ENCODE measurements at regions not wholly inside any gene's neighbourhood (a gene's known extent, or its start where the extent isn't known, plus 50 kb on each side); places are given as distances from the start of the nearest gene placed in this dataset.

DNA sequence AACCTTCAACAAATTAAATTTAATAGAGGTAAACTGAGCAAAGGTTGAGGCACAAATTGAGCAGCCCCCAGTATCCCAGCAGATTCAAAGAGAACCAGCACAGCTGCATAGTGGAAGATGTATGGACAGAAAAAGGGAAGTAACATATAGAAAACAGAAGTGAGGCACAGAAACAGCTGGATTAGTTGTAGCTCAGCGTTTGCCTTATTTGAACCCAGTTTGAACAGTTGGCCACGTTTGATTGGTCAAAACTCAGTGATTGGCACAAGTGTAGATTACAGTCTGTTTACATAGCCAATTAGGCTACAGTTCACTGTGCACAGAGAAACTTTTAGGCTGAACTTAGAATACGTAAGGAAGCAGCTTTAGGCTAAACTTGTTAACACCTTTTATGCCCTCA lies 315.5 kb downstream of the RMST start:
- H3K36me3 Mint-ChIP-seq (ENCODE audit: low read depth) = no peaks in the 10 kb centered on the region
- DNase-seq (ENCODE audit: low spot score) = no peak
- H3K9me3 Mint-ChIP-seq (ENCODE audit: low read depth) = peaks cover 5% of the 10 kb centered on the region
- TF ChIP-seq, protein P1, sequence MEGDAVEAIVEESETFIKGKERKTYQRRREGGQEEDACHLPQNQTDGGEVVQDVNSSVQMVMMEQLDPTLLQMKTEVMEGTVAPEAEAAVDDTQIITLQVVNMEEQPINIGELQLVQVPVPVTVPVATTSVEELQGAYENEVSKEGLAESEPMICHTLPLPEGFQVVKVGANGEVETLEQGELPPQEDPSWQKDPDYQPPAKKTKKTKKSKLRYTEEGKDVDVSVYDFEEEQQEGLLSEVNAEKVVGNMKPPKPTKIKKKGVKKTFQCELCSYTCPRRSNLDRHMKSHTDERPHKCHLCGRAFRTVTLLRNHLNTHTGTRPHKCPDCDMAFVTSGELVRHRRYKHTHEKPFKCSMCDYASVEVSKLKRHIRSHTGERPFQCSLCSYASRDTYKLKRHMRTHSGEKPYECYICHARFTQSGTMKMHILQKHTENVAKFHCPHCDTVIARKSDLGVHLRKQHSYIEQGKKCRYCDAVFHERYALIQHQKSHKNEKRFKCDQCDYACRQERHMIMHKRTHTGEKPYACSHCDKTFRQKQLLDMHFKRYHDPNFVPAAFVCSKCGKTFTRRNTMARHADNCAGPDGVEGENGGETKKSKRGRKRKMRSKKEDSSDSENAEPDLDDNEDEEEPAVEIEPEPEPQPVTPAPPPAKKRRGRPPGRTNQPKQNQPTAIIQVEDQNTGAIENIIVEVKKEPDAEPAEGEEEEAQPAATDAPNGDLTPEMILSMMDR (IDR thresholded peaks at IDR 0.05) = no peak
- H3K27me3 Mint-ChIP-seq (ENCODE audit: low read depth) = no peaks in the 10 kb centered on the region
- no peak overlapping the region for H3K4me3 Mint-ChIP-seq (ENCODE audit: unreplicated experiment)
- H3K4me1 Mint-ChIP-seq (ENCODE audit: low read depth) = no peaks in the 10 kb centered on the region
- H3K27ac Mint-ChIP-seq (ENCODE audit: unreplicated experiment) = no peak overlapping the region

DNA sequence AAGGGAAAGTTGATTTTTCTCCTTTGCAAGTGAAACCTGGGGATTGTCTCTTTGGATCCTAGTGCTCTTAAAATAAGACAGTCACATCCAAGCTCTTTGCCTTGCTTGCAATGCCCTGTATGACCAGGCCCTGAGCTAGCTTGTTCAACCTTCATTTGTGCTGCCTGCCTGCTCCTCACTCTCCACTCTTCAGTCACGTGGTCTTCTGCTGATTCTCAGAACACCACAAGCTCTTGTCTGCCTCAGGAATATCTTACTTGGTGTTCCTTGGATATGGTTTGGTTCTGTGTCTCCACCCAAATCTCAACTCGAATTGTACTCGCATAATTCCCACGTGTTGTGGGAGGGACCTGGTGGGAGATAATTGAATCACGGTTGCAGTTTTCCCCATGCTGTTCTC lies 318.7 kb downstream of the RMST start:
- no peak for DNase-seq (ENCODE audit: low spot score)
- Mint-ChIP-seq H3K4me3 (ENCODE audit: unreplicated experiment) (no peak overlapping the region), H3K4me1 (ENCODE audit: low read depth) (no peaks in the 10 kb centered on the region), H3K36me3 (ENCODE audit: low read depth) (no peaks in the 10 kb centered on the region), H3K27ac (ENCODE audit: unreplicated experiment) (no peak overlapping the region), H3K9me3 (ENCODE audit: low read depth) (no peaks in the 10 kb centered on the region), H3K27me3 (ENCODE audit: low read depth) (no peaks in the 10 kb centered on the region)
- TF ChIP-seq, protein P1 (IDR thresholded peaks at IDR 0.05) = no peak

DNA sequence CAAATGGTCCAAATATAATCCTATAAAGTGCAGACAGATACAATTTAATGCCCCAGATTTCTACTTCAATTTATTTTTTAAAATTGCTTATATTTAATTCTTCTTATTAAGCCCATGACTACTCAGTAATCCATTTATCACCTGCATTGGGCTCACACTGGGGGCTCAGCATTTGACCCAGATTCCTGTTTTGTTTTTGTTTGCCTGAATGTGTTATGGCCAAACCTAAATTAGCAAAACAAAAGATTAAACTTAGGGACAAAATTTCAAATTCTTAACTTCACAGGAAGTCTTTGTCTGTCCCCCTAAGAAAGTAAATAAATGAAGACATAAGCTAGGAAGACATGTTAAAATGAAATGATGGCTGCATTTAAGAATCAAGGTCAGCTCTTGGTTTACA lies 322.3 kb downstream of the RMST start:
- Mint-ChIP-seq H3K36me3 (ENCODE audit: low read depth) (no peaks in the 10 kb centered on the region), H3K27me3 (ENCODE audit: low read depth) (no peaks in the 10 kb centered on the region), H3K27ac (ENCODE audit: unreplicated experiment) (no peak overlapping the region), H3K4me1 (ENCODE audit: low read depth) (no peaks in the 10 kb centered on the region), H3K9me3 (ENCODE audit: low read depth) (peaks cover 2% of the 10 kb centered on the region), H3K4me3 (ENCODE audit: unreplicated experiment) (no peak overlapping the region)
- TF ChIP-seq, protein P1 (IDR thresholded peaks at IDR 0.05) = no peak
- no peak for DNase-seq (ENCODE audit: low spot score)

DNA sequence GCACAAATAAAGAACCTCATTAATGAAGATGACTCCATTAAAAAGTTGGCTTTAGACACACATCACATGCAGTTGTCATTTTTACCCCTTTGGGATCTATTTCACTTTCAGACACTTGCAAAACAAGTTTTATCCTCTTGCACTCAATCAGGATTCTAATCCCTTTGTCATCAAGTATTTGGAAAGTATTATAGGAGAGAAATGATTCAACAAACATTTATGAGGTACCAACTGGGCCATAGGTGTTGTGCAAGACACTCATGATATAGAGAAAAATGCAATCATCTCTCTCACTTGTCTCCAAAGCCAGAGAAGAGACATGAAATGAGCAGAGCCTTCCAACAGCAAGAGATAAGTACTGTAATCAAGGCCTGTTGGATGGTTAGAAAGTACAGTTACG lies 327.7 kb downstream of the RMST start:
- Mint-ChIP-seq H3K4me3 (ENCODE audit: unreplicated experiment) (no peak overlapping the region), H3K36me3 (ENCODE audit: low read depth) (no peaks in the 10 kb centered on the region), H3K4me1 (ENCODE audit: low read depth) (no peaks in the 10 kb centered on the region), H3K9me3 (ENCODE audit: low read depth) (peaks cover 18% of the 10 kb centered on the region), H3K27ac (ENCODE audit: unreplicated experiment) (no peak overlapping the region), H3K27me3 (ENCODE audit: low read depth) (no peaks in the 10 kb centered on the region)
- DNase-seq (ENCODE audit: low spot score) = no peak
- TF ChIP-seq, protein P1 (IDR thresholded peaks at IDR 0.05) = no peak

DNA sequence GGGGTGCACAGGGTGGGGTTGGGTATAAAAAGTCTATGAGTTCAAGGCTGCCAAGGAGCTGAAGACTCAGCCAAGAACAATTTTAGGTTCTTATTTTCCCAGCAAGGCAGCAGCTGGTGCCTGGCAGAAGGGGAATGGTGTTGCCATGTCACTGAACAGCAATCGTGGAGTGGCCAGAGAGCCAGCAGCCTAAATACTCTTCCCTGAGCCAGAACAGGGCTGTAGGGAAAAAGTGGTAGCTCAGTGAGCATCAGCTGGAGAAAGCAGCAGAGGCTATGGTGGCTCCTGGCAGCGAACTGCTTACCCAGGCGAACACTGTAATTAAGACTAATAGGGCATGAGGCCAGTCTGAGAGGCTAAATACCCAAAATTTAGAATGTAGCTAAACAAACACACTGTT lies 334.9 kb downstream of the RMST start:
- Mint-ChIP-seq H3K36me3 (ENCODE audit: low read depth) (no peaks in the 10 kb centered on the region), H3K9me3 (ENCODE audit: low read depth) (peaks cover 13% of the 10 kb centered on the region), H3K4me1 (ENCODE audit: low read depth) (no peaks in the 10 kb centered on the region), H3K27ac (ENCODE audit: unreplicated experiment) (no peak overlapping the region), H3K4me3 (ENCODE audit: unreplicated experiment) (no peak overlapping the region), H3K27me3 (ENCODE audit: low read depth) (no peaks in the 10 kb centered on the region)
- TF ChIP-seq, protein P1 (IDR thresholded peaks at IDR 0.05) = no peak
- DNase-seq (ENCODE audit: low spot score) = no peak
